ENCODE measurements at regions not wholly inside any gene's neighbourhood (a gene's known extent, or its start where the extent isn't known, plus 50 kb on each side); places are given as distances from the start of the nearest gene placed in this dataset.
"Not testable (repeated sequence)": the region's sequence is repeated elsewhere in the genome, so short reads cannot be mapped to it uniquely, and the experiment has no call there.

DNA sequence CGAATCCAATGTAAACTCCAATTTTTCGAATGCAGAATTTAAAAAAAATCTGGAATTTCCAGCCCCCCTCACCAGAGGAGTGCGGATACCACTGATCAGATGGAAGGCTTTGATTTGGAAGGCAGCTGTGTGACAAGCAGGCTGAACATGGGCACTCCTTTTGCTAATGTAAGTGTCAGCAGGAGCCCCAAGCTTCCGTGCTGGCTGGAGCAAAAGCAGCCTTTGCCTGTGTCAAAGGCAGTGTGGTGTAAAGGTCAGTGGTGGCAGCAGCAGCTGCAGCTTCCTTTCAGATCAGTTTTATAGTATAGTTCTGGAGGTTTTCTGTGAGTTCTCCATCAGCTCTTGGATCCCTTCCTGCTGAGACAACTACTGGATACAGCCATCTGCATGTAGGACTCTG is 259.9 kb downstream of the CTH start:
- no peak for DNase-seq (ENCODE audit: low read depth)

DNA sequence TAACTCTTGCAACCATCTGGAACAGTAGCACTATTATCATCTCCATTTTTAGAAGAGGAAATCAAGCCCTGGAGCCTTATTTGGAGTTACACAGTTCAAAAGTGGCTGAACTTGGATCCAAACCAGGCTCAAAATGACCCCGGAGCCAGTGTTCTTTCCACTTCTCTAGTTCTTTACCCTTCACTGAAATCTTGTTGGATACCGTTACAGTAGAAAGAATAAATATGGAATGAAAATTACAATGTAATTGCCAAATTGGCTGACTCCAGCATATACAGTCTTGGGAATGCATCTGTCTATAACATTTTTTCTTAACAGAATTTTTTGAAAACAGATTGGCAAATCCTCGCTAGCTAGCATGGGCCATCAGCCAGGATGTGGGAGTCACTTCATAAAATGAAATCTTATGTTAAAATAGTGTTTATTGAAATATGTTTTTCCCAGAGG is 261.4 kb downstream of the CTH start:
- no peak for DNase-seq (ENCODE audit: low read depth)

- no peak for DNase-seq (ENCODE audit: low read depth)
Measured at GRCh38 chr1:70674941-70675685, 264.0 kb downstream of the CTH start.

DNA sequence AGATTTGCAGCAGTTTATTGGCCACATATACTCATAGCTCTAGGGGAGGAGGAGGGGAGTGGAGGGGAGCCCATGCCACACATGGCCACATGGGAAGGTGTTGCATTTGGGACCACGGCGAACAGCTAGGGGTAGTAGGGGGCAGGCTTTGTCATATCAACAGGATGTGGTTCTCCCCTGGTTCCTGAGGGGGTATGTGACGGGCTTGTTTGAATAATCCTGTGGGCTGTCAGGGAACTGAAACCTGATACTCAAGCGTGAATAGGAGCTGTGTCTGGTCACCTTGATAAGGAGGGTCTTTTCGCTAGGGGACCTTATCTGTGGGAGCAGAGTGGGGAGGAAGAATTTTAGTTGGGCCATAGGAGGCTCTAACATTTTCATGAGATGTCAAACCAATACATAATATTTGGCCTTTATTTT is 264.7 kb downstream of the CTH start:
- peak; percentile 59 for DNase-seq (ENCODE audit: low read depth)

- peak; percentile 54 for DNase-seq (ENCODE audit: low read depth)
Measured at GRCh38 chr1:70685300-70686286, 274.5 kb downstream of the CTH start.

GRCh38 chr1:70688580-70688979 is 277.5 kb downstream of the CTH start:
- no peak for DNase-seq (ENCODE audit: low read depth)

DNA sequence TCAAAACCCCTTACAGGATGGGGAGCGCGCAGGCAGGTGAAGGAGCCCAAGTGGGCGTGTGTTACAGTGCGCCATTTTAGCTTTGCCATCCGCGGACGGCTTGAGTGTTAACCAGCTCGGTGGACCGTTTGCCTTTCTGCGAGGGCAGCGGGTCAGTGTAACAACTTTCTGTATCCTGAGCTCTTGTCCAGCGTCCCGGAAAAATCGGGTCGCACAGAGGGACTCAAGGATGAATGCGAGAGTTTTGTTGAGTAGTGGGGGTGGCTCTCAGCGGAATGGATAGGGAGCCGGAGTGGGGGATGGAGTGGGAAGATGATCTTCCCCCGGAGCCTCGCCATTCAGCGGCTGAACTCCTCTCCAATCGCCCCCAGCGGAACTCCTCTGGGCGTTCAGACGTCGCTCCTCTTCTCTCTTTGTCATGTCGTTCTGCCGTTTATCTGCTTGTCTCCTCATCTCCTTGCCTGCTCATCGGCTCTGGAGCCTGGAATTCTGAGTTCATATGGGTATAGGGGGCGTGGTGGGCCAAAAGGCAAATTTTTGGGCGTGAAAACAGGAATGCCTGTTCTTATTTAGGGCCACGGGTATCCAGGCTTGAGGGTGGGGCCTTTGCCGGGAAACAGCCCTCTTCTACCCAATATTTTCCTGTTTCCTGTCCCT is 295.4 kb downstream of the CTH start:
- DNase-seq (ENCODE audit: low read depth), result no peak

- no peak for DNase-seq (ENCODE audit: low read depth)
Measured at GRCh38 chr1:70707214-70707613, 296.1 kb downstream of the CTH start.

- no peak for DNase-seq (ENCODE audit: low read depth)
Measured at GRCh38 chr1:70714149-70714548, 303.1 kb downstream of the CTH start.

DNA sequence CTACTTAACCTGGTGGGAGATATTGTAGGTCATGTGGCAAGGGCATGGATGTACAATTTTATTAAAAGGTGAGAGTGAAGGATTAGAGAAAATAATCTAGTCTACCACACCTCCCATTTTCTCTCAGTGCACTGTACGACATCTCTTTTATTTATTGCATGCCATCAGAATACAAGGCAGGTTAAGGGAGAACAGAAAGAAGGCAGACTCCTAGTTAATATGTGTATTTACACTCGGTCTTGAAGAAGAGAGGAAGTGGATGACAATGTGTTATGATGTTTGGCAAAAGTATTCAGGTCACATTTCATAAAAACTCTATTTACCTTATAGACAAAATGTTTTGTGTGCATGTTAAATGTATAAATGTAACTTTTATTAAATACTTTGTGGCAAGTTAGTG is 306.1 kb downstream of the CTH start:
- DNase-seq (ENCODE audit: low read depth), result no peak

DNA sequence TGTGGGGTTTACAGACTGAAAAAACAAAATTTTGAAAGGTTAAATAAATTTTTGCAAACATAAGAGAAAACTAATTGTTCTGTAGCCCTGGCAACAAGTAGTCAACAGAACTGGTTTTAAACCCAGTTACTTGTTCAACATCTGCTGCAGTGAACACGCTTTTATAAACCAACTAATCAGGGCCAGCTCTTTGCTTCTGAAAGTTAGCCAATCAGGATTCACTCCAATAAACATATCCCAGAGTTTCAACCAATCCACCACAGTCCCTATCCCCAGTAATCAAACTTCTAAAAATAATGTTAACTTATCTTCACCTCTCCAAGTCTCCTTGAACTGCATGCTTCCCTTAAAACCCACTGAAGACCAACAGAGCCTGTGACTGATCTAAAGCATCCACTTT is 306.6 kb downstream of the CTH start:
- DNase-seq (ENCODE audit: low read depth), result no peak

DNA sequence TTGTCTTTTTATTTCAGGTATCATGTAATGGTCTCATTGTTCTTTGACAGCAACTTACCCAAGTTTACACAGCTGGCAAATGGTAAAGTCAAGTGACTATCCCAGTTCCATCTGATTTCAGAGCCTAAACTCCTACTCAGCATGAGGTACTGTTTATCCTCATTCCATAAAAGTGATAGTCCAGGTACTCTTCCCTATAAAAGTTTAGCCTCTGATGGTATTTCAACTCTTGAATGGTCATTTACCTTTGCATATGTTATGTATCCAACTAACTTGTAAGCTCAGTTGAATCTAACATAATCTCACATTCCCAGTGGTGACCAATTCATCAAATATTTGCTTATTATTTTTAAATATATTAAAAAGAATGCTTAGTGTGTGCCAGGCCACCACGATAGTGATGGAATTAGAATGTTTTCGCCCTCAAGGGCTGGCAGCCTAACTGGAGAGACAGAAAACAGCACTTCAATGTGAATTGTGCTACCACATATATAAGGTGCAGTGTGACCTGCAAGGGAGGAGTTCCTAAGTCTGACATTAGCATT is 307.1 kb downstream of the CTH start:
- no peak for DNase-seq (ENCODE audit: low read depth)

- DNase-seq (ENCODE audit: low read depth), result no peak
Measured at GRCh38 chr1:70719154-70719553, 308.1 kb downstream of the CTH start.

- no peak for DNase-seq (ENCODE audit: low read depth)
Measured at GRCh38 chr1:70720109-70720508, 309.0 kb downstream of the CTH start.

GRCh38 chr1:70720521-70720920 is 309.5 kb downstream of the CTH start:
- DNase-seq (ENCODE audit: low read depth), result no peak

GRCh38 chr1:70727886-70728489 is 316.9 kb downstream of the CTH start:
- peak; percentile 26 for DNase-seq (ENCODE audit: low read depth)

DNA sequence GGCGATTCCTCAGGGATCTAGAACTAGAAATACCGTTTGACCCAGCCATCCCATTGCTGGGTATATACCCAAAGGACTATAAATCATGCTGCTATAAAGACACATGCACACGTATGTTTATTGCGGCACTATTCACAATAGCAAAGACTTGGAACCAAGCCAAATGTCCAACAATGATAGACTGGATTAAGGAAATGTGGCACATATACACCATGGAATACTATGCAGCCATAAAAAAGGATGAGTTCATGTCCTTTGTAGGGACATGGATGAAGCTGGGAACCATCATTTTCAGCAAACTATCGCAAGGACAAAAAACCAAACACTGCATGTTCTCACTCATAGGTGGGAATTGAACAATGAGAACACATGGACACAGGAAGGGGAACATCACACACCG is 311.1 kb downstream of the PTGER3 start:
- not testable (repeated sequence) for DNase-seq (ENCODE audit: low read depth)

DNA sequence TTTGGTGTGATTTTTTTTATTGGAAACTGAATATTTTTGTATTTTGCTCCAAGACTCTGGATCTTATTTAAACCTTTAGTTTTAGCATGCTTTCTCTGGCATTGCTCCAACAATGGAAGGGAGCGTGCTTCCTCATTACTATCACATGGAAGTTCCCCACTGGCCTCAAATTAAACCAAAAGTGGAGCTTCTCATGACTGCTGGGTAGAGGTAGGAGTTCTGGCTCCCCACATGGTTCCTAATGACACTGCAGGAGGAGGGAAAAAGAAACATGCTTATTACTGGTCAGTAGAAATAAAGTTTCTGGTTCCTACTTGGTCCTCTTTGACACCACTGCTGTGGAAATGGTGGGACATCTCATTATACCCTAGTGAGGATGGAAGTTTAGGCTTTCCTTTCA is 310.5 kb downstream of the PTGER3 start:
- no peak for DNase-seq (ENCODE audit: low read depth)

DNA sequence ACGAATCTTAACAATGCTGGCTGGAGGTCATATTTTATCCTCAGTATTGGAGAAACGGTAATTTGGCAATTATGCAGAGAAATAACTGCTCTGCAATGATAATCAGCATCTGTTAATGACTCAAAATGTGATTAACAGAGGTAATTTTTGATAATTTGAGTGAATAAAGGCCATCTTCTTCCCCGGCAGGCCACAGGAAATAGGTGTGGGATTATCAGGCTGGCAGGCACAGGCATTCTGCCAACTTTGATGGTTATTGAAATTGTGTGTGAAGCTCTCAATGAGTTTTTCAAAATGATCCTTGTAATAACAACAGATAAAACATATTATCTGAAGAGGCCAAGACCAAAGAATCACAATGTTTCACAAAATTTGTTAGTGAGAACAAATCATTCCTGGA is 309.0 kb downstream of the PTGER3 start:
- DNase-seq (ENCODE audit: low read depth), result no peak

GRCh38 chr1:70745199-70745598 is 302.4 kb downstream of the PTGER3 start:
- peak; percentile 32 for DNase-seq (ENCODE audit: low read depth)

DNA sequence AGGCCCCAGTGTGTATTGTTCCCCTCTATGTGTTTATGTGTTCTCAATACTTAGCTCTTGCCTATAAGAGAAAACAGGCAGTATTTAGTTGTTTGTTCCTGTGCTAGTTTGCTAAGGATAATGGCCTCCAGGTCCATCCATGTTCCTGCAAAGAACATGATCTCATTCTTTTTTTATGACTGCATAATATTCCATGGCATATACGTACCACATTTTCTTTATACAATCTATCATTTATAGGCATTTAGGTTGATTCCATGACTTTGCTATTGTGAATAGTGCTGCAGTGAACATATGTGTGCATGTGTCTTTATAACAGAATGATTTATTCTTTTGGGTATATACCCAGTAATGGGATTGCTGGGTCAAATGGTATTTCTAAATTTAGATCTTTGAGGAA is 301.6 kb downstream of the PTGER3 start:
- not testable (repeated sequence) for DNase-seq (ENCODE audit: low read depth)
